ENCODE measurements at regions not wholly inside any gene's neighbourhood (a gene's known extent, or its start where the extent isn't known, plus 50 kb on each side); places are given as distances from the start of the nearest gene placed in this dataset.
A peak's percentile ranks its signal among the peaks of the same experiment; 100 is the strongest.

- peaks cover under 1% of the 10 kb centered on the region; the same call in 1 of the 2 replicates for H3K9me3 Mint-ChIP-seq
- no peak for DNase-seq
- H3K36me3 Mint-ChIP-seq (ENCODE audit: low read depth) = peaks cover under 1% of the 10 kb centered on the region; the same call in 1 of the 2 replicates
- TF ChIP-seq CTCF (IDR thresholded peaks at IDR 0.05) = no peak
- H3K27me3 Mint-ChIP-seq (ENCODE audit: insufficient read depth) = peaks cover 17% of the 10 kb centered on the region
- H3K27ac Mint-ChIP-seq = no peak overlapping the region
- H3K4me3 Mint-ChIP-seq = no peak overlapping the region
- H3K4me1 Mint-ChIP-seq (ENCODE audit: low read depth) = peaks cover 11% of the 10 kb centered on the region
These were observed 67.1 kb upstream of the NBL1 start for GRCh38 chr1:19577036-19577435.

GRCh38 chr1:19569786-19570185, 74.3 kb upstream of the NBL1 start:
- Mint-ChIP-seq H3K4me3 (no peak overlapping the region), H3K27me3 (ENCODE audit: insufficient read depth) (peaks cover 10% of the 10 kb centered on the region), H3K36me3 (ENCODE audit: low read depth) (peaks cover 5% of the 10 kb centered on the region; the same call in 1 of the 2 replicates), H3K9me3 (peaks cover 10% of the 10 kb centered on the region), H3K27ac (no peak overlapping the region), H3K4me1 (ENCODE audit: low read depth) (no peaks in the 10 kb centered on the region)
- no peak for TF ChIP-seq CTCF (IDR thresholded peaks at IDR 0.05)
- DNase-seq = no peak

- H3K9me3 Mint-ChIP-seq = peaks cover 9% of the 10 kb centered on the region
- no peak for DNase-seq
- H3K4me1 Mint-ChIP-seq (ENCODE audit: low read depth) = peaks cover 26% of the 10 kb centered on the region
- H3K27me3 Mint-ChIP-seq (ENCODE audit: insufficient read depth) = peaks cover 8% of the 10 kb centered on the region
- H3K27ac Mint-ChIP-seq = no peak overlapping the region
- TF ChIP-seq CTCF (IDR thresholded peaks at IDR 0.05) = no peak
- H3K36me3 Mint-ChIP-seq (ENCODE audit: low read depth) = peaks cover 4% of the 10 kb centered on the region; the same call in 1 of the 2 replicates
- no peak overlapping the region for H3K4me3 Mint-ChIP-seq
These were observed 77.1 kb upstream of the NBL1 start for GRCh38 chr1:19567041-19567440.

- Mint-ChIP-seq H3K9me3 (no peaks in the 10 kb centered on the region), H3K4me1 (ENCODE audit: low read depth) (peaks cover 40% of the 10 kb centered on the region), H3K27me3 (ENCODE audit: insufficient read depth) (peaks cover 2% of the 10 kb centered on the region; the same call in 1 of the 2 replicates), H3K27ac (no peak overlapping the region), H3K36me3 (ENCODE audit: low read depth) (no peaks in the 10 kb centered on the region), H3K4me3 (no peak overlapping the region)
- TF ChIP-seq CTCF (IDR thresholded peaks at IDR 0.05) = no peak
- no peak for DNase-seq
These were observed 79.0 kb upstream of the CAPZB start for GRCh38 chr1:19564366-19564765.

- no peaks in the 10 kb centered on the region for H3K36me3 Mint-ChIP-seq (ENCODE audit: low read depth)
- H3K27ac Mint-ChIP-seq = peak overlapping the region; percentile 78
These were observed 78.2 kb upstream of the CAPZB start for GRCh38 chr1:19563324-19564097.

More at GRCh38 chr1:19563324-19564097, 78.2 kb upstream of the CAPZB start:
- Mint-ChIP-seq H3K9me3 (no peaks in the 10 kb centered on the region), H3K27me3 (ENCODE audit: insufficient read depth) (no peaks in the 10 kb centered on the region; the same call in 1 of the 2 replicates), H3K4me3 (peak overlapping the region; percentile 87), H3K4me1 (ENCODE audit: low read depth) (peaks cover 42% of the 10 kb centered on the region)
- no peak for TF ChIP-seq CTCF (IDR thresholded peaks at IDR 0.05)
- DNase-seq = peak; percentile 42

All from HFFc6 (cell line).